SU-DHL-6 (cell line): ENCODE measurements at regions not wholly inside any gene's neighbourhood (a gene's known extent, or its start where the extent isn't known, plus 50 kb on each side); places are given as distances from the start of the nearest gene placed in this dataset.

ENCODE experiments used
- EZH2phosphoT487 ChIP-seq: fragments of 200-600 bp; sonication (generic), shearing (Covaris generic); conservative IDR thresholded peaks from 2 replicates; pipeline ENCODE4 v1.6.1; 2018; ENCODE audit warnings: mild to moderate bottlenecking, antibody characterized with exemption, low read length, moderate library complexity, mixed read lengths
- TF ChIP-seq, protein P1 (sequence below): fragments of 200-600 bp; sonication (generic); IDR thresholded peaks from one replicate; pipeline ENCODE4 v1.5.1; 2017; ENCODE audit warnings: antibody characterized with exemption, mild to moderate bottlenecking, low read length, moderate library complexity; ENCODE audit not compliant: insufficient read depth, poor library complexity, severe bottlenecking

DNA sequence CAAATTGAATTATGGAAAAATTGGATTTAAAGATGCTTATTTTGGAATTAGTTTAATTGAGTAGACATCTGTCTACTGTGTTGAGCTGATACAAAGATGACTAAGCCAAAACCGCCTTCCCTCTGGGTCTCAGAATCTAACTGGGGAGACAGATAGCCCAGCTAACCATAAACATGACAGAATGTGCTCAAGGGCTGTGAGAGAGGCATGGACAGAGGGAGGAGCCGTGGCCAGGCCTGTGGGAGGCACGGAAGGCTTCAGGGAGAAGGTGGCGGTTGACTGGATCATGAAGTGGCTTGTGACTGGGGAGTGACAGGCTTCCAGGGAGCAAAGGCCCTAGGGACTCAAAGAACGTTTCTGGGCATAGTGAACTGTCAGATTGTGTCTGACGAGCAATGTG is 74.6 kb downstream of the DACT1 start:
- TF ChIP-seq, protein P1, sequence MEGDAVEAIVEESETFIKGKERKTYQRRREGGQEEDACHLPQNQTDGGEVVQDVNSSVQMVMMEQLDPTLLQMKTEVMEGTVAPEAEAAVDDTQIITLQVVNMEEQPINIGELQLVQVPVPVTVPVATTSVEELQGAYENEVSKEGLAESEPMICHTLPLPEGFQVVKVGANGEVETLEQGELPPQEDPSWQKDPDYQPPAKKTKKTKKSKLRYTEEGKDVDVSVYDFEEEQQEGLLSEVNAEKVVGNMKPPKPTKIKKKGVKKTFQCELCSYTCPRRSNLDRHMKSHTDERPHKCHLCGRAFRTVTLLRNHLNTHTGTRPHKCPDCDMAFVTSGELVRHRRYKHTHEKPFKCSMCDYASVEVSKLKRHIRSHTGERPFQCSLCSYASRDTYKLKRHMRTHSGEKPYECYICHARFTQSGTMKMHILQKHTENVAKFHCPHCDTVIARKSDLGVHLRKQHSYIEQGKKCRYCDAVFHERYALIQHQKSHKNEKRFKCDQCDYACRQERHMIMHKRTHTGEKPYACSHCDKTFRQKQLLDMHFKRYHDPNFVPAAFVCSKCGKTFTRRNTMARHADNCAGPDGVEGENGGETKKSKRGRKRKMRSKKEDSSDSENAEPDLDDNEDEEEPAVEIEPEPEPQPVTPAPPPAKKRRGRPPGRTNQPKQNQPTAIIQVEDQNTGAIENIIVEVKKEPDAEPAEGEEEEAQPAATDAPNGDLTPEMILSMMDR: no peak
- TF ChIP-seq EZH2phosphoT487: no peak
